Upper lobe of right lung (tissue), 1 donor: ENCODE measurements at regions not wholly inside any gene's neighbourhood (a gene's known extent, or its start where the extent isn't known, plus 50 kb on each side); places are given as distances from the start of the nearest gene placed in this dataset.

Experiments used
- ATAC-seq: fragments of 200-7000 bp; cut with Tn5 transposase; one replicate; pipeline ENCODE4 v1.9.1; 2020; ENCODE audit warnings: mild to moderate bottlenecking, moderate library complexity
- DNase-seq: peaks from one replicate; pipeline ENCODE4 v3.0.0-alpha.2; 2020
- H3K27ac ChIP-seq: fragments of 200-600 bp; one replicate; pipeline ENCODE4 v1.8.0; 2022
- H3K27me3 ChIP-seq: fragments of 200-600 bp; one replicate; pipeline ENCODE4 v1.8.0; 2022; ENCODE audit warnings: mild to moderate bottlenecking
- H3K36me3 ChIP-seq: fragments of 200-600 bp; one replicate; pipeline ENCODE4 v1.8.0; 2022
- H3K4me1 ChIP-seq: fragments of 200-600 bp; one replicate; pipeline ENCODE4 v1.8.0; 2022
- H3K4me3 ChIP-seq: fragments of 200-600 bp; one replicate; pipeline ENCODE4 v1.8.0; 2022; ENCODE audit warnings: mild to moderate bottlenecking
- H3K9me3 ChIP-seq: fragments of 200-600 bp; one replicate; pipeline ENCODE4 v1.8.0; 2022
- CTCF ChIP-seq: fragments of 200-600 bp; IDR thresholded peaks from one replicate; pipeline ENCODE4 v1.8.0; 2022; ENCODE audit warnings: antibody characterized with exemption
- intact Hi-C: fragments of 100-400 bp; cut with DNase I; formaldehyde crosslinking; loops from one replicate; pipeline ENCODE4 v1.11.0; 2022
- donor health status: DM: no; HTN: yes; CAD: no; lungs with severe emphysema.

GRCh38 chr6:140597181-140597580 lies 1222.7 kb upstream of the CITED2 start:
- intact Hi-C loops, result no loop called here
- Histone ChIP-seq H3K27me3 (no peaks in the 10 kb centered on the region), H3K4me1 (no peaks in the 10 kb centered on the region), H3K4me3 (no peak overlapping the region), H3K36me3 (no peaks in the 10 kb centered on the region), H3K27ac (no peak overlapping the region), H3K9me3 (no peaks in the 10 kb centered on the region)
- ATAC-seq (no peak), DNase-seq (no peak)
- no peak for TF ChIP-seq CTCF

- Histone ChIP-seq H3K4me1 (no peaks in the 10 kb centered on the region), H3K27ac (no peak overlapping the region), H3K4me3 (no peak overlapping the region), H3K36me3 (no peaks in the 10 kb centered on the region), H3K27me3 (no peaks in the 10 kb centered on the region), H3K9me3 (no peaks in the 10 kb centered on the region)
- DNase-seq (no peak), ATAC-seq (no peak)
- intact Hi-C loops, result no loop called here
- TF ChIP-seq CTCF, result no peak
Observed at GRCh38 chr6:140594806-140595128, 1220.3 kb upstream of the CITED2 start.

GRCh38 chr6:140592877-140593276 lies 1218.4 kb upstream of the CITED2 start:
- H3K4me3 ChIP-seq, result no peak overlapping the region
- intact Hi-C loops, result no loop called here
- TF ChIP-seq CTCF, result no peak
- H3K27me3 ChIP-seq, result no peaks in the 10 kb centered on the region
- DNase-seq, result no peak
- no peak for ATAC-seq
- H3K4me1 ChIP-seq, result no peaks in the 10 kb centered on the region
- H3K9me3 ChIP-seq, result no peaks in the 10 kb centered on the region
- H3K27ac ChIP-seq, result no peak overlapping the region
- no peaks in the 10 kb centered on the region for H3K36me3 ChIP-seq

GRCh38 chr6:140590641-140591040 lies 1216.2 kb upstream of the CITED2 start:
- Histone ChIP-seq H3K27ac (no peak overlapping the region), H3K36me3 (no peaks in the 10 kb centered on the region), H3K27me3 (no peaks in the 10 kb centered on the region), H3K4me3 (no peak overlapping the region), H3K4me1 (no peaks in the 10 kb centered on the region), H3K9me3 (no peaks in the 10 kb centered on the region)
- ATAC-seq (no peak), DNase-seq (no peak)
- intact Hi-C loops, result no loop called here
- TF ChIP-seq CTCF, result no peak

- H3K36me3 ChIP-seq, result no peaks in the 10 kb centered on the region
- H3K27me3 ChIP-seq, result no peaks in the 10 kb centered on the region
- ATAC-seq (peak; percentile 32), DNase-seq (no peak)
- H3K4me1 ChIP-seq, result no peaks in the 10 kb centered on the region
- no peak for TF ChIP-seq CTCF
- H3K27ac ChIP-seq, result no peak overlapping the region
- no peak overlapping the region for H3K4me3 ChIP-seq
- intact Hi-C loops, result no loop called here
- no peaks in the 10 kb centered on the region for H3K9me3 ChIP-seq
Observed at GRCh38 chr6:140586426-140587061, 1212.1 kb upstream of the CITED2 start.

- Histone ChIP-seq H3K27ac (no peak overlapping the region), H3K9me3 (no peaks in the 10 kb centered on the region), H3K4me3 (no peak overlapping the region), H3K27me3 (no peaks in the 10 kb centered on the region), H3K36me3 (no peaks in the 10 kb centered on the region), H3K4me1 (no peaks in the 10 kb centered on the region)
- no peak for TF ChIP-seq CTCF
- intact Hi-C loops, result no loop called here
- ATAC-seq (no peak), DNase-seq (no peak)
Observed at GRCh38 chr6:140581601-140582000, 1207.2 kb upstream of the CITED2 start.
